ENCODE measurements at regions not wholly inside any gene's neighbourhood (a gene's known extent, or its start where the extent isn't known, plus 50 kb on each side); places are given as distances from the start of the nearest gene placed in this dataset.

- TF ChIP-seq CTCF (IDR thresholded peaks at IDR 0.05; ENCODE audit: insufficient read depth, low read length), result no peak
- TF ChIP-seq POLR2AphosphoS5 (IDR thresholded peaks at IDR 0.05; ENCODE audit: low read depth), result no peak
Measured at GRCh38 chr6:148602136-148602535, 144.7 kb upstream of the UST start.
